ENCODE measurements at regions not wholly inside any gene's neighbourhood (a gene's known extent, or its start where the extent isn't known, plus 50 kb on each side); places are given as distances from the start of the nearest gene placed in this dataset.

GRCh38 chr9:38180656-38181055 lies 111.6 kb upstream of the SHB start:
- 90% methylated on average over 3 of the region's 3 CpGs for WGBS
- TF ChIP-seq POLR2A (IDR thresholded peaks at IDR 0.05; ENCODE audit: low read depth): no peak
- no peak for TF ChIP-seq POLR2AphosphoS5 (IDR thresholded peaks at IDR 0.05)
- no peak for TF ChIP-seq EP300 (IDR thresholded peaks at IDR 0.05)
- TF ChIP-seq CTCF (IDR thresholded peaks at IDR 0.05): no peak
- no peaks in the 10 kb centered on the region for H3K4me1 ChIP-seq
- intact Hi-C loops (cut with DNase I): no loop called here
- no peak overlapping the region for H3K4me3 ChIP-seq
- no peaks in the 10 kb centered on the region for H3K36me3 ChIP-seq
- H3K9me3 ChIP-seq: no peaks in the 10 kb centered on the region
- DNase-seq (ENCODE audit: extremely low spot score): no peak
- H3K27me3 ChIP-seq: no peaks in the 10 kb centered on the region
- H3K27ac ChIP-seq (replicated peaks in 1 of 4): no peak overlapping the region

GRCh38 chr9:38179965-38180364 lies 110.9 kb upstream of the SHB start:
- Histone ChIP-seq H3K9me3 (no peaks in the 10 kb centered on the region), H3K27ac (replicated peaks in 1 of 4) (no peak overlapping the region), H3K36me3 (no peaks in the 10 kb centered on the region), H3K27me3 (no peaks in the 10 kb centered on the region), H3K4me1 (no peaks in the 10 kb centered on the region), H3K4me3 (no peak overlapping the region)
- TF ChIP-seq POLR2AphosphoS5 (IDR thresholded peaks at IDR 0.05) (no peak), POLR2A (IDR thresholded peaks at IDR 0.05; ENCODE audit: low read depth) (no peak), CTCF (IDR thresholded peaks at IDR 0.05) (no peak), EP300 (IDR thresholded peaks at IDR 0.05) (no peak)
- 100% methylated on average over 3 of the region's 3 CpGs for WGBS
- intact Hi-C loops (cut with DNase I): no loop called here
- no peak for DNase-seq (ENCODE audit: extremely low spot score)

- Histone ChIP-seq H3K4me1 (no peaks in the 10 kb centered on the region), H3K9me3 (no peaks in the 10 kb centered on the region), H3K4me3 (no peak overlapping the region), H3K27ac (replicated peaks in 1 of 4) (no peak overlapping the region), H3K27me3 (no peaks in the 10 kb centered on the region), H3K36me3 (no peaks in the 10 kb centered on the region)
- intact Hi-C loops (cut with DNase I): no loop called here
- no peak for TF ChIP-seq POLR2A (IDR thresholded peaks at IDR 0.05; ENCODE audit: low read depth)
- no peak for TF ChIP-seq POLR2AphosphoS5 (IDR thresholded peaks at IDR 0.05)
- DNase-seq (ENCODE audit: extremely low spot score): no peak
- WGBS: 76% methylated on average over 1 of the region's 1 CpG
These were observed 109.2 kb upstream of the SHB start for GRCh38 chr9:38178237-38178636.

- Histone ChIP-seq H3K27me3 (no peaks in the 10 kb centered on the region), H3K36me3 (no peaks in the 10 kb centered on the region), H3K4me1 (no peaks in the 10 kb centered on the region), H3K4me3 (no peak overlapping the region), H3K9me3 (no peaks in the 10 kb centered on the region), H3K27ac (replicated peaks in 1 of 4) (no peak overlapping the region)
- no peak for DNase-seq (ENCODE audit: extremely low spot score)
- WGBS: 90% methylated on average over 4 of the region's 4 CpGs
- TF ChIP-seq POLR2AphosphoS5 (IDR thresholded peaks at IDR 0.05) (no peak), CTCF (IDR thresholded peaks at IDR 0.05) (no peak), EP300 (IDR thresholded peaks at IDR 0.05) (no peak)
- intact Hi-C loops (cut with DNase I): no loop called here
These were observed 108.7 kb upstream of the SHB start for GRCh38 chr9:38177680-38178079.

- TF ChIP-seq EP300 (IDR thresholded peaks at IDR 0.05) (no peak), POLR2AphosphoS5 (IDR thresholded peaks at IDR 0.05) (no peak)
- 88% methylated on average over 1 of the region's 1 CpG for WGBS
- intact Hi-C loops (cut with DNase I): no loop called here
These were observed 107.2 kb upstream of the SHB start for GRCh38 chr9:38176251-38176650.

GRCh38 chr9:38175423-38175822 lies 106.4 kb upstream of the SHB start:
- Histone ChIP-seq H3K27me3 (no peaks in the 10 kb centered on the region), H3K9me3 (peaks cover 0 to 14% (median 8%) of the 10 kb centered on the region in 4 donors), H3K4me3 (no peak overlapping the region), H3K36me3 (no peaks in the 10 kb centered on the region), H3K4me1 (no peaks in the 10 kb centered on the region), H3K27ac (replicated peaks in 1 of 4) (no peak overlapping the region)
- TF ChIP-seq EP300 (IDR thresholded peaks at IDR 0.05): no peak
- TF ChIP-seq POLR2A (IDR thresholded peaks at IDR 0.05; ENCODE audit: low read depth): no peak
- no peak for TF ChIP-seq POLR2AphosphoS5 (IDR thresholded peaks at IDR 0.05)
- no peak for TF ChIP-seq CTCF (IDR thresholded peaks at IDR 0.05)
- 88% methylated on average over 3 of the region's 3 CpGs for WGBS
- intact Hi-C loops (cut with DNase I): no loop called here
- DNase-seq (ENCODE audit: extremely low spot score): no peak

More at GRCh38 chr9:38176251-38176650, 107.2 kb upstream of the SHB start:
- H3K9me3 ChIP-seq: peaks cover 0 to 7% (median 3%) of the 10 kb centered on the region in 4 donors
- no peak overlapping the region for H3K4me3 ChIP-seq
- no peaks in the 10 kb centered on the region for H3K36me3 ChIP-seq
- no peaks in the 10 kb centered on the region for H3K27me3 ChIP-seq
- no peaks in the 10 kb centered on the region for H3K4me1 ChIP-seq
- H3K27ac ChIP-seq (replicated peaks in 1 of 4): no peak overlapping the region
- no peak for DNase-seq (ENCODE audit: extremely low spot score)
